H1 (cell line): ENCODE measurements at regions not wholly inside any gene's neighbourhood (a gene's known extent, or its start where the extent isn't known, plus 50 kb on each side); places are given as distances from the start of the nearest gene placed in this dataset.

ENCODE experiments used
- CTCF ChIA-PET: fragments of 300-600 bp; sonication (Branson Sonifier 250); formaldehyde crosslinking; loops from one replicate; lab custom pipeline; 2021; ENCODE audit not compliant: partially characterized antibody; lab: Charles Lee
- POLR2A ChIA-PET: fragments of 300-600 bp; sonication (Branson Sonifier 250); formaldehyde crosslinking; loops from one replicate; lab custom pipeline; 2021; ENCODE audit warnings: inconsistent platforms; ENCODE audit not compliant: partially characterized antibody; lab: Charles Lee
- DNase-seq, 2 experiments: peaks; one replicate each; pipeline versions ENCODE4 v3.0.0 to v3.0.0-alpha.2; 2010 to 2022; ENCODE audit warnings: low spot score in 2 of 2, low read depth in 1 of 2, mixed read lengths in 1 of 2
- FAIRE-seq: peaks from 2 replicates; lab custom pipeline; 2011; peaks lifted over from hg19 to GRCh38; lab: Jason Lieb, UNC
- H2AFZ ChIP-seq: 2 replicates; pipeline ENCODE4 v1.8.1; 2012; ENCODE audit warnings: low read length, inconsistent platforms
- H2AK5ac ChIP-seq: 2 replicates; pipeline ENCODE4 v1.6.1; 2013; ENCODE audit warnings: low read depth, low read length
- H2BK120ac ChIP-seq: replicated peaks from 2 replicates; pipeline ENCODE3; 2013; ENCODE audit warnings: low read depth, low read length, inconsistent platforms
- H2BK12ac ChIP-seq: 2 replicates; pipeline ENCODE4 v1.6.1; 2013; ENCODE audit warnings: low read depth, low read length
- H2BK15ac ChIP-seq: 2 replicates; pipeline ENCODE4 v1.6.1; 2013; ENCODE audit warnings: low read length
- H2BK20ac ChIP-seq: 2 replicates; pipeline ENCODE4 v1.6.1; 2013; ENCODE audit warnings: low read length
- H2BK5ac ChIP-seq: 2 replicates; pipeline ENCODE4 v1.6.1; 2013; ENCODE audit warnings: low read depth, low read length
- H3K14ac ChIP-seq: 2 replicates; pipeline ENCODE4 v1.6.1; 2013; ENCODE audit warnings: inconsistent platforms; ENCODE audit not compliant: insufficient read length
- H3K18ac ChIP-seq: 2 replicates; pipeline ENCODE4 v1.6.1; 2013; ENCODE audit warnings: low read length; ENCODE audit errors: extremely low read depth
- H3K23ac ChIP-seq: 2 replicates; pipeline ENCODE4 v1.6.1; 2013; ENCODE audit warnings: inconsistent platforms; ENCODE audit not compliant: insufficient read length
- H3K23me2 ChIP-seq: 2 replicates; pipeline ENCODE4 v1.6.1; 2013; ENCODE audit warnings: low read depth, low read length
- H3K27ac ChIP-seq: 2 replicates; pipeline ENCODE4 v1.6.1; 2011; ENCODE audit warnings: low read depth, low read length, inconsistent platforms
- H3K27me3 ChIP-seq, 4 experiments: replicated peaks in 1 of 4; 1 replicate in 1 of 4; 2 replicates in 3 of 4; pipeline versions ENCODE4 v1.6.1 to v1.8.1; 2011 to 2013; ENCODE audit warnings: low read length in 3 of 4, mild to moderate bottlenecking in 3 of 4, inconsistent platforms in 2 of 4, mixed read lengths in 2 of 4, moderate library complexity in 1 of 4; ENCODE audit not compliant: control insufficient read depth in 3 of 4, insufficient read depth in 3 of 4; ENCODE audit errors: extremely low read depth in 1 of 4
- H3K36me3 ChIP-seq, 4 experiments: 2 replicates each; pipeline versions ENCODE4 v1.6.1 to v1.8.1; 2011 to 2013; ENCODE audit warnings: mild to moderate bottlenecking in 4 of 4, low read length in 3 of 4, moderate library complexity in 2 of 4, control low read depth in 1 of 4, inconsistent platforms in 1 of 4; ENCODE audit not compliant: insufficient read depth in 4 of 4, control insufficient read depth in 2 of 4
- H3K4ac ChIP-seq: replicated peaks from 2 replicates; pipeline ENCODE3; 2013; ENCODE audit warnings: low read length, low read depth, mixed read lengths, inconsistent platforms; ENCODE audit not compliant: insufficient read length
- H3K4me1 ChIP-seq, 4 experiments: replicated peaks in 1 of 4; 1 replicate in 1 of 4; 2 replicates in 3 of 4; pipeline versions ENCODE4 v1.6.1 to v1.8.1; 2011 to 2013; ENCODE audit warnings: low read length in 3 of 4, inconsistent platforms in 2 of 4, mixed read lengths in 1 of 4; ENCODE audit not compliant: insufficient read depth in 4 of 4, control insufficient read depth in 3 of 4
- H3K4me2 ChIP-seq, 2 experiments: 2 replicates each; pipeline versions ENCODE4 v1.6.1 to v1.8.1; 2011 to 2013; ENCODE audit warnings: low read depth in 2 of 2, low read length in 2 of 2, control low read depth in 1 of 2, inconsistent platforms in 1 of 2, mild to moderate bottlenecking in 1 of 2; ENCODE audit not compliant: insufficient read depth in 1 of 2
- H3K4me3 ChIP-seq, 4 experiments: fragments of 200-600, 300-600 bp in 1 of 4; sonication (generic), shearing (Covaris generic), sonication (Bioruptor Twin) in 1 of 4; 2 replicates each; pipeline versions ENCODE4 v1.5.1 to v1.8.1; 2011 to 2016; ENCODE audit warnings: low read length in 4 of 4, low read depth in 3 of 4, control low read depth in 2 of 4, inconsistent platforms in 2 of 4, mild to moderate bottlenecking in 2 of 4, mixed read lengths in 1 of 4, moderate library complexity in 1 of 4; ENCODE audit not compliant: insufficient read depth in 2 of 4; ENCODE audit errors: extremely low read depth in 1 of 4
- H3K56ac ChIP-seq: replicated peaks from 2 replicates; pipeline ENCODE3; 2013; ENCODE audit warnings: low read depth, mild to moderate bottlenecking, mixed read lengths, low read length, inconsistent platforms; ENCODE audit not compliant: insufficient read length
- H3K79me1 ChIP-seq: 2 replicates; pipeline ENCODE4 v1.6.1; 2013; ENCODE audit warnings: low read depth, low read length, control low read depth
- H3K79me2 ChIP-seq, 2 experiments: 2 replicates each; pipeline versions ENCODE4 v1.6.1 to v1.8.1; 2012 to 2013; ENCODE audit warnings: low read length in 2 of 2, mild to moderate bottlenecking in 2 of 2, inconsistent platforms in 1 of 2; ENCODE audit not compliant: insufficient read depth in 2 of 2, control insufficient read depth in 1 of 2
- H3K9ac ChIP-seq, 4 experiments: replicated peaks in 1 of 4; 1 replicate in 1 of 4; 2 replicates in 3 of 4; pipeline versions ENCODE4 v1.6.1 to v1.8.1; 2011 to 2013; ENCODE audit warnings: low read depth in 3 of 4, low read length in 3 of 4, control low read depth in 2 of 4, mild to moderate bottlenecking in 2 of 4, moderate library complexity in 2 of 4, inconsistent platforms in 1 of 4; ENCODE audit errors: extremely low read depth in 1 of 4
- H3K9me3 ChIP-seq, 2 experiments: 2 replicates each; pipeline versions ENCODE4 v1.6.1 to v1.8.1; 2012 to 2013; ENCODE audit warnings: mild to moderate bottlenecking in 2 of 2, moderate library complexity in 2 of 2, control low read depth in 1 of 2, inconsistent platforms in 1 of 2, low read depth in 1 of 2, low read length in 1 of 2, mixed read lengths in 1 of 2; ENCODE audit not compliant: insufficient read depth in 2 of 2
- H4K20me1 ChIP-seq, 2 experiments: replicated peaks in 1 of 2; 2 replicates each; pipeline versions ENCODE3 to v1.8.1; 2011 to 2013; ENCODE audit warnings: inconsistent platforms in 2 of 2, low read length in 2 of 2, mild to moderate bottlenecking in 1 of 2; ENCODE audit not compliant: insufficient read depth in 2 of 2, control insufficient read depth in 1 of 2
- H4K5ac ChIP-seq: 2 replicates; pipeline ENCODE4 v1.6.1; 2013; ENCODE audit warnings: low read length, low read depth, mixed read lengths, inconsistent platforms; ENCODE audit not compliant: insufficient read length
- H4K8ac ChIP-seq: 2 replicates; pipeline ENCODE4 v1.8.0; 2013; ENCODE audit warnings: mild to moderate bottlenecking, moderate library complexity, low read length, inconsistent platforms; ENCODE audit not compliant: insufficient read depth; ENCODE audit errors: extremely low read depth
- H4K91ac ChIP-seq: replicated peaks from 2 replicates; pipeline ENCODE3; 2013; ENCODE audit warnings: low read length, mixed read lengths, inconsistent platforms; ENCODE audit not compliant: insufficient read length
- BACH1 ChIP-seq: IDR thresholded peaks from 2 replicates; pipeline ENCODE4 v1.6.1; 2012; ENCODE audit warnings: low read length, improper control_type of control experiment
- BRCA1 ChIP-seq: IDR thresholded peaks from 2 replicates; pipeline ENCODE4 v1.6.1; 2012; ENCODE audit warnings: low read depth, low read length, improper control_type of control experiment
- CBX8 ChIP-seq: fragments of 300-800, 300-1000 bp; sonication (generic); IDR thresholded peaks from 2 replicates; pipeline ENCODE4 v1.7.1; 2016; ENCODE audit warnings: low read depth, low read length, borderline replicate concordance
- CREB1 ChIP-seq: IDR thresholded peaks from 2 replicates; pipeline ENCODE4 v1.6.1; 2012; ENCODE audit warnings: inconsistent platforms
- KDM4A ChIP-seq: IDR thresholded peaks from one replicate; pipeline ENCODE4 v1.7.1; 2012; ENCODE audit warnings: low read depth, mild to moderate bottlenecking, moderate library complexity, low read length, inconsistent platforms; ENCODE audit not compliant: severe bottlenecking
- POU5F1 ChIP-seq: IDR thresholded peaks from 2 replicates; pipeline ENCODE4 v1.6.1; 2011; ENCODE audit warnings: low read depth, mild to moderate bottlenecking, low read length, moderate library complexity
- SIX5 ChIP-seq: IDR thresholded peaks from 2 replicates; pipeline ENCODE4 v1.6.1; 2011; ENCODE audit warnings: mild to moderate bottlenecking, low read depth, low read length
- SUZ12 ChIP-seq: fragments of 200-600 bp; sonication (generic); IDR thresholded peaks from 2 replicates; pipeline ENCODE4 v1.6.1; 2012; ENCODE audit warnings: mild to moderate bottlenecking, inconsistent platforms, low read length, moderate library complexity, mixed read lengths
- TAF7 ChIP-seq: optimal IDR thresholded peaks from 2 replicates; pipeline ENCODE3; 2011; ENCODE audit warnings: low read depth, mild to moderate bottlenecking, inconsistent platforms, low read length, moderate library complexity, borderline replicate concordance
- TBP ChIP-seq: IDR thresholded peaks from 2 replicates; pipeline ENCODE4 v1.6.1; 2011; ENCODE audit warnings: low read depth, low read length, improper control_type of control experiment
- WGBS, 2 experiments: shearing (Covaris generic) in 1 of 2; methylation state at CpG; one replicate each; pipeline versions ENCODE4 v1.1.6 to v1.1.7; 2013 to 2015; ENCODE audit warnings: low lambda C conversion rate in 2 of 2, mixed read lengths in 2 of 2, inconsistent platforms in 1 of 2, low coverage in 1 of 2, missing lambda C conversion rate in 1 of 2; ENCODE audit not compliant: insufficient replicate concordance in 2 of 2, insufficient coverage in 1 of 2, insufficient read length in 1 of 2; ENCODE audit errors: extremely low coverage in 1 of 2, missing lambda C conversion rate in 1 of 2; 5-methylcytosine and 5-hydroxymethylcytosine counted together

- TF ChIP-seq SUZ12 (no peak), BRCA1 (no peak), KDM4A (no peak), SIX5 (no peak), TAF7 (no peak), TBP (no peak), BACH1 (no peak), CREB1 (no peak), POU5F1 (no peak), CBX8 (no peak)
- TF ChIP-seq, all 59 proteins: peak for 0
- no peaks in the 10 kb centered on the region for H4K20me1 ChIP-seq
- no peak overlapping the region for H2BK120ac ChIP-seq
- H3K4me2 ChIP-seq = no peak overlapping the region
- no peak overlapping the region for H3K56ac ChIP-seq
- H3K9ac ChIP-seq = no peak overlapping the region
- H4K91ac ChIP-seq = no peak overlapping the region
- no peak overlapping the region for H2AFZ ChIP-seq
- POLR2A ChIA-PET = no interaction called here
- no peaks in the 10 kb centered on the region for H3K23me2 ChIP-seq
- H3K18ac ChIP-seq = no peak overlapping the region
- H3K79me1 ChIP-seq = no peaks in the 10 kb centered on the region
- no peak overlapping the region for H2BK5ac ChIP-seq
- CTCF ChIA-PET = interaction anchor here (1.0 to 2.0 kb wide), 2 partner anchors 10 kb away, joined by 3 to 6 read pairs; no protein-coding TSS in a partner anchor
- no peaks in the 10 kb centered on the region for H3K27me3 ChIP-seq
- 79% methylated on average over 3 of the region's 3 CpGs; no CpG with 5 or more reads in 1 of the 2 experiments for WGBS, 2 experiments
- no peak overlapping the region for H3K14ac ChIP-seq
- no peak overlapping the region for H4K5ac ChIP-seq
- H3K79me2 ChIP-seq = no peaks in the 10 kb centered on the region
- no peak overlapping the region for H3K27ac ChIP-seq
- H3K4me3 ChIP-seq = no peak overlapping the region
- H2BK15ac ChIP-seq = no peak overlapping the region
- FAIRE-seq = no peak
- no peak overlapping the region for H2BK20ac ChIP-seq
- H2AK5ac ChIP-seq = no peak overlapping the region
- H3K4me1 ChIP-seq = no peaks in the 10 kb centered on the region
- H4K8ac ChIP-seq = no peak overlapping the region
- no peak overlapping the region for H3K4ac ChIP-seq
- H3K36me3 ChIP-seq = no peaks in the 10 kb centered on the region
- H3K23ac ChIP-seq = no peak overlapping the region
- peaks cover 5 to 7% of the 10 kb centered on the region in 2 experiments; a peak in 3 of 4 replicates for H3K9me3 ChIP-seq
- no peak overlapping the region for H2BK12ac ChIP-seq
- DNase-seq = no peak
These were observed 57.7 kb upstream of the ST6GAL2 start for GRCh38 chr2:106943468-106944200.
